ENCODE measurements at regions not wholly inside any gene's neighbourhood (a gene's known extent, or its start where the extent isn't known, plus 50 kb on each side); places are given as distances from the start of the nearest gene placed in this dataset.

DNA sequence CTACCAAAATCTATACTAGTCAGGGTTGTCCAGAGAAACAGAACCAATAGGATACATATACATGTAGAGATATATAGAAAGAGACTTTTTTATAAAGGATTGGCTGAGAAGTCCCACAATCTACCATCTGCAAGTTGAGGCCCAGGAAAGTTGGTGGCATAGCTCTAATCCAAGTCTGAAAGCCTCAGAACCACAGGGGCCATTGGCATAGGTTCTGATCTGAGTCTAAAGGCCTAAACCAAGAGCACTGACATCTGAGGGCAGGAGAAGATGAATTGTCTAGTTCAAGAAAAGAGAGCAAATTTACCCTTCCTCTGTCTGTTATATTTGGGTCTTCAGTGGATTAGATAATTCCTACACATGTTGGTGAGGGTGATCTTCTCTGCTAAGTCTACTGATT lies 433.1 kb downstream of the ADAMTS20 start:
- no peak overlapping the region for H3K4me3 ChIP-seq (ENCODE audit: control insufficient read depth, low read depth, low read length)
- TF ChIP-seq, protein P1, sequence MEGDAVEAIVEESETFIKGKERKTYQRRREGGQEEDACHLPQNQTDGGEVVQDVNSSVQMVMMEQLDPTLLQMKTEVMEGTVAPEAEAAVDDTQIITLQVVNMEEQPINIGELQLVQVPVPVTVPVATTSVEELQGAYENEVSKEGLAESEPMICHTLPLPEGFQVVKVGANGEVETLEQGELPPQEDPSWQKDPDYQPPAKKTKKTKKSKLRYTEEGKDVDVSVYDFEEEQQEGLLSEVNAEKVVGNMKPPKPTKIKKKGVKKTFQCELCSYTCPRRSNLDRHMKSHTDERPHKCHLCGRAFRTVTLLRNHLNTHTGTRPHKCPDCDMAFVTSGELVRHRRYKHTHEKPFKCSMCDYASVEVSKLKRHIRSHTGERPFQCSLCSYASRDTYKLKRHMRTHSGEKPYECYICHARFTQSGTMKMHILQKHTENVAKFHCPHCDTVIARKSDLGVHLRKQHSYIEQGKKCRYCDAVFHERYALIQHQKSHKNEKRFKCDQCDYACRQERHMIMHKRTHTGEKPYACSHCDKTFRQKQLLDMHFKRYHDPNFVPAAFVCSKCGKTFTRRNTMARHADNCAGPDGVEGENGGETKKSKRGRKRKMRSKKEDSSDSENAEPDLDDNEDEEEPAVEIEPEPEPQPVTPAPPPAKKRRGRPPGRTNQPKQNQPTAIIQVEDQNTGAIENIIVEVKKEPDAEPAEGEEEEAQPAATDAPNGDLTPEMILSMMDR (conservative IDR thresholded peaks at IDR 0.05; ENCODE audit: control insufficient read depth, insufficient read depth, low read depth, low read length), result no peak
- no peak for DNase-seq (ENCODE audit: low read depth)

DNA sequence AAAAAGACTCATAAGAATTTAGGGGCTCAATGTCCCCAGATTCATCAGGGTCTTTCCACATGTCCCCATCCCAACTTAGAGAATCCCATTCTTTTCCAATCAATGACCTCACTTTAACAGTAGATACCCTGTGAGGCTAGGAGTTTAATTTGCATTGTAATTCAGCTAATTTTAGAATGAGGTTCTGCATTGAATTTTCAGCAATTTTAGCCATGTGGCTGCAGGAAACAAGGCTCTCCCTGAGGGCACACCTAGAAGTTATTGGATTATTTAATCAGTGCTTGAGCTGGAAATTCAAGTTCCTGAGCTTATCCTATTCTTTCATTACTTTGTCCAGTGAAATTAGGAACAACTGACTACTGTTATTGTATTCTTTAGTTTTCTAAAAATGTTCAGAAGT lies 433.8 kb downstream of the ADAMTS20 start:
- H3K4me3 ChIP-seq (ENCODE audit: control insufficient read depth, low read depth, low read length), result no peak overlapping the region
- TF ChIP-seq, protein P1 (conservative IDR thresholded peaks at IDR 0.05; ENCODE audit: control insufficient read depth, insufficient read depth, low read depth, low read length), result no peak
- no peak for DNase-seq (ENCODE audit: low read depth)

GRCh38 chr12:43117226-43117930 lies 434.6 kb downstream of the ADAMTS20 start:
- TF ChIP-seq, protein P1 (conservative IDR thresholded peaks at IDR 0.05; ENCODE audit: control insufficient read depth, insufficient read depth, low read depth, low read length), result no peak
- DNase-seq (ENCODE audit: low read depth), result no peak
- no peak overlapping the region for H3K4me3 ChIP-seq (ENCODE audit: control insufficient read depth, low read depth, low read length)

GRCh38 chr12:43115441-43116160 lies 436.4 kb downstream of the ADAMTS20 start:
- peak; percentile 20 for DNase-seq (ENCODE audit: low read depth)
- H3K4me3 ChIP-seq (ENCODE audit: control insufficient read depth, low read depth, low read length), result no peak overlapping the region
- TF ChIP-seq, protein P1 (conservative IDR thresholded peaks at IDR 0.05; ENCODE audit: control insufficient read depth, insufficient read depth, low read depth, low read length), result no peak

DNA sequence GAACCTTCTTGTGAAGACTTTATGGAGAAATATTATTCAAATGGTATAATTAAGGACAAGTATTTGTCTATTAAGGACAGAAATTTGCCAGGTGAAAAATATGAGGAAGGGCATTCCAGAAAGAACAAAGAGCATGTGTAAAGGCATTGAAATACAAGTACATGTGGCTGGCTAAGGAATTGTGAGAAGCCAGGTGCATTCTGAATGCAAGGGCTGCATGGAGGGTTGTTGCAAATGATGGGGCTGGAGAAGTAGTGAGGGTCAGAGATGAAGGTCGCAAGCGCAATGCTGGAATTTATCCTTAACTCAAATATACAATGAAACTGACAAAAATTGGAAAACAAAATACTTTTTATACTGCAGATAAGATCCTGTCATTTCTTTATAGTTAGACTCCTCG lies 437.7 kb downstream of the ADAMTS20 start:
- DNase-seq (ENCODE audit: low read depth), result no peak

DNA sequence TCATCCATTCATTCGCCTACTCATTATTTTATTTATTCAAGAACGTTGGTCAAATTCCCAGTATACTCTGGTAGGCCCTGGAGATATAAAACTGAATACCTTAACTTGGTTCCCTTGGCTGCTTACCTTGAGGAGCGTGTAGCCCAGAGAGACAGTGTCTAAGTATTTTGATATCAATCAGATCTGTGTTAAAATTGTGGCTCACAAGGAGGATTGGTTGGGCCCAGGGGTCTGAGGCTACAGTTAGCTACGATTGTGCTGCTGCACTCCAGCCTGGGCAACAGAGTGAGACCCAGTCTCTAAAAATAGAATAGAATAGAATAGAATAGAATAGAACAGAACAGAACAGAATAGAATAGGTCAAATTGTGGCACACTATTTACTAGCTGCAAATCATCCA lies 438.4 kb downstream of the ADAMTS20 start:
- TF ChIP-seq, protein P1 (conservative IDR thresholded peaks at IDR 0.05; ENCODE audit: control insufficient read depth, insufficient read depth, low read depth, low read length), result no peak
- no peak overlapping the region for H3K4me3 ChIP-seq (ENCODE audit: control insufficient read depth, low read depth, low read length)
- no peak for DNase-seq (ENCODE audit: low read depth)

More for the DNA sequence above, 437.7 kb downstream of the ADAMTS20 start:
- TF ChIP-seq, protein P1 (conservative IDR thresholded peaks at IDR 0.05; ENCODE audit: control insufficient read depth, insufficient read depth, low read depth, low read length), result no peak
- no peak overlapping the region for H3K4me3 ChIP-seq (ENCODE audit: control insufficient read depth, low read depth, low read length)
